ENCODE measurements at regions not wholly inside any gene's neighbourhood (a gene's known extent, or its start where the extent isn't known, plus 50 kb on each side); places are given as distances from the start of the nearest gene placed in this dataset.

DNA sequence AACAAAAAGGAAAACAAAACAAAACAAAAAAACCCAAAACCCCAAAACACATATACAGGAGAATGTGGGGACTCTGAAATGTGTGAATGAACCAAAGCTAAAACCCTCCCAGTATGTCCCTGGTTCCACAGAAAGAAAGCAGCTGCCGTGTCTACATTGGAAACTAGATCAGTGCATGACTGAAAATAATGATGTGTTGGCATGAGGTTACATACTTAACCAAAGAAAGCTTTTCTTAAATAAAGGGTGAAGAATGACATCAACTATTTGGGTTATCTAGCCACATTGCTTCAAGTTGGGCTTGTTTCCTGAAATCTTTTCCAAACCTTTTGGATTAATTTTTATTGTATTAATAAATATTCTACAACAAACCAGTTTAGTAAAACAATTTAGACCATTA lies 91.9 kb upstream of the FN1 start:
- TF ChIP-seq, protein P1, sequence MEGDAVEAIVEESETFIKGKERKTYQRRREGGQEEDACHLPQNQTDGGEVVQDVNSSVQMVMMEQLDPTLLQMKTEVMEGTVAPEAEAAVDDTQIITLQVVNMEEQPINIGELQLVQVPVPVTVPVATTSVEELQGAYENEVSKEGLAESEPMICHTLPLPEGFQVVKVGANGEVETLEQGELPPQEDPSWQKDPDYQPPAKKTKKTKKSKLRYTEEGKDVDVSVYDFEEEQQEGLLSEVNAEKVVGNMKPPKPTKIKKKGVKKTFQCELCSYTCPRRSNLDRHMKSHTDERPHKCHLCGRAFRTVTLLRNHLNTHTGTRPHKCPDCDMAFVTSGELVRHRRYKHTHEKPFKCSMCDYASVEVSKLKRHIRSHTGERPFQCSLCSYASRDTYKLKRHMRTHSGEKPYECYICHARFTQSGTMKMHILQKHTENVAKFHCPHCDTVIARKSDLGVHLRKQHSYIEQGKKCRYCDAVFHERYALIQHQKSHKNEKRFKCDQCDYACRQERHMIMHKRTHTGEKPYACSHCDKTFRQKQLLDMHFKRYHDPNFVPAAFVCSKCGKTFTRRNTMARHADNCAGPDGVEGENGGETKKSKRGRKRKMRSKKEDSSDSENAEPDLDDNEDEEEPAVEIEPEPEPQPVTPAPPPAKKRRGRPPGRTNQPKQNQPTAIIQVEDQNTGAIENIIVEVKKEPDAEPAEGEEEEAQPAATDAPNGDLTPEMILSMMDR (IDR thresholded peaks at IDR 0.05) = no peak
- Histone ChIP-seq H3K27ac (no peak overlapping the region), H3K4me1 (ENCODE audit: control insufficient read depth in 1 of 2, insufficient read depth in 1 of 2, low read depth in 1 of 2, low read length in 1 of 2) (no peaks in the 10 kb centered on the region), H3K9me3 (no peaks in the 10 kb centered on the region), H3K36me3 (no peaks in the 10 kb centered on the region), H3K4me3 (ENCODE audit: low read depth in 1 of 2, low read length in 1 of 2) (no peak overlapping the region), H3K27me3 (no peaks in the 10 kb centered on the region)

DNA sequence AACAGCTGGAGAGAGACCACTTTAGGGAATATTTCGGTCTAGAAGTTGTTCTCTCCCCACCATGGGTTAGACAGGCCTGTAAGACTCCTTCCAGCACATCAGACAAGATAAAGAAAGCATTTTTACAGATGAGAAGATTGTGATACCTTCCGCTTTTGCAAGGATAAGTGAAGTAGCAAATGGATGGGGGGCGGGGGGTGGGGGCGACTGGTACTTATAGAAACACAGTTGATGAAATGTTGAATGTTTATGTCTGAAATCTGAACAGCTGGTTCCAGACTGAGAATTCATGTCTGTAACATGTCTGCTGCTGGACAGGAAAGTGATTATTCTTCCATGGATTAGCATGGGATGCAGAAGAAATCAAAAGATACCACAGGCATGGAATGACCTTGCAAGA lies 90.5 kb upstream of the FN1 start:
- Histone ChIP-seq H3K27ac (no peak overlapping the region), H3K4me3 (ENCODE audit: low read depth in 1 of 2, low read length in 1 of 2) (no peak overlapping the region), H3K27me3 (no peaks in the 10 kb centered on the region), H3K36me3 (no peaks in the 10 kb centered on the region), H3K9me3 (no peaks in the 10 kb centered on the region), H3K4me1 (ENCODE audit: control insufficient read depth in 1 of 2, insufficient read depth in 1 of 2, low read depth in 1 of 2, low read length in 1 of 2) (no peaks in the 10 kb centered on the region)
- TF ChIP-seq, protein P1 (IDR thresholded peaks at IDR 0.05) = no peak

DNA sequence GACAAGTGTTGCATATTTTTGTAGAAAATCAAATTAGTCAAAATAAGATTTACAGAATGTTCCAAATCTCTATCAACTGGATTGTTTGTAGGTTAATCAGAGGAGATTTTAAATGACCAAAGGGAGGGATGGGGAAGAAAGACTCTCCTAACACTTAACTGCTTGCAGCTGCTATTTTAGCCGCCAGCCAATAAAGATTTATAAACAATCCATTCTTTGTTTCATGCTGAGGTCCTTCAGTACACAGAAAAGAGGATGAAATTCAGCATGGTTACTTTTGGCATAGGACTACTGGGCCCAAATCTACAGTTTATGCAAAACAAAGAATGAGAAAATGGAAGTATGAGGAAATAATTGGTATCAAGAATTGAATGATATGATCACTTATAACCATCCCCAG lies 86.4 kb upstream of the FN1 start:
- TF ChIP-seq, protein P1 (IDR thresholded peaks at IDR 0.05) = no peak
- no peaks in the 10 kb centered on the region for H3K9me3 ChIP-seq
- H3K4me1 ChIP-seq (ENCODE audit: control insufficient read depth in 1 of 2, insufficient read depth in 1 of 2, low read depth in 1 of 2, low read length in 1 of 2) = no peaks in the 10 kb centered on the region
- no peak overlapping the region for H3K4me3 ChIP-seq (ENCODE audit: low read depth in 1 of 2, low read length in 1 of 2)
- H3K36me3 ChIP-seq = no peaks in the 10 kb centered on the region
- no peaks in the 10 kb centered on the region for H3K27me3 ChIP-seq
- H3K27ac ChIP-seq = no peak overlapping the region

DNA sequence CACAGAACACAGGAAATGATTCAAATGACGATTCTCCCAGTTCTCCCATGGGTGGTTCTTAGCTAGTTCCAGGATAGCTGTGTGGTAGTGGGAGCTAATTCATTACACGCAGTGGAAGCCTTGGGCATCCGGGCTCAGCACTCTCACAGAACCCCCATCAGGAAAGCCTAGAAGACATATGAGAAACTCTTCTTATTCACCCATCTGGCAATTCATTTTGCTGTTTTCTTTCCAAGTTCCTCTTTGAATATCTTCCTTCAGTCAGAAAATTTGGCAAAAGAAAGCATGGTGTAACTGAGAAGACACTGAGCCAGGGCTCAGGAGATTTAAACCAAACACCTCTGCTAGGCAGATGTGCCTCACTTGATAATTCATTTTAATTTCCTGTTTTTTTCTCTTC lies 85.2 kb upstream of the FN1 start:
- Histone ChIP-seq H3K27me3 (no peaks in the 10 kb centered on the region), H3K9me3 (no peaks in the 10 kb centered on the region), H3K36me3 (no peaks in the 10 kb centered on the region), H3K4me3 (ENCODE audit: low read depth in 1 of 2, low read length in 1 of 2) (no peak overlapping the region), H3K27ac (no peak overlapping the region), H3K4me1 (ENCODE audit: control insufficient read depth in 1 of 2, insufficient read depth in 1 of 2, low read depth in 1 of 2, low read length in 1 of 2) (no peaks in the 10 kb centered on the region)
- TF ChIP-seq, protein P1 (IDR thresholded peaks at IDR 0.05) = no peak

DNA sequence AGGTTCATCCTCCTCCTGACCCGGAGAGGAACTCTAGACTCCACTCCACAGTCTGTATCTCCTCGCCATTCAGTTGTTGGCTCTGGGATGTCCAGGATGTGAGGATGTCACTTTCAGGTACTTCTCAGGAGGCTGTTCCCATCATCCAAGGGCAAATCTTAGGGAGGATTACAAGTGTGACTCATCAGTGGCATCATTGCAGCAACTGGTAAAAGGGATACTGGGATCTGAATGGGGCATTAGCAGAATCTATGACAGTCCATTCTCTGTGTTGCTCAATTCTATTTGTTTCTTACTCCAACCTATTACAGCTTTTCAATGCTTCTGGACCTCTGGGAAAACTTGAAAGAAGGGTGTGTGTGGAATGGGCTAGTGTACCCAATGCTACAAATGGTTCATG lies 81.5 kb upstream of the FN1 start:
- no peaks in the 10 kb centered on the region for H3K4me1 ChIP-seq (ENCODE audit: control insufficient read depth in 1 of 2, insufficient read depth in 1 of 2, low read depth in 1 of 2, low read length in 1 of 2)
- H3K27me3 ChIP-seq = no peaks in the 10 kb centered on the region
- TF ChIP-seq, protein P1 (IDR thresholded peaks at IDR 0.05) = no peak

DNA sequence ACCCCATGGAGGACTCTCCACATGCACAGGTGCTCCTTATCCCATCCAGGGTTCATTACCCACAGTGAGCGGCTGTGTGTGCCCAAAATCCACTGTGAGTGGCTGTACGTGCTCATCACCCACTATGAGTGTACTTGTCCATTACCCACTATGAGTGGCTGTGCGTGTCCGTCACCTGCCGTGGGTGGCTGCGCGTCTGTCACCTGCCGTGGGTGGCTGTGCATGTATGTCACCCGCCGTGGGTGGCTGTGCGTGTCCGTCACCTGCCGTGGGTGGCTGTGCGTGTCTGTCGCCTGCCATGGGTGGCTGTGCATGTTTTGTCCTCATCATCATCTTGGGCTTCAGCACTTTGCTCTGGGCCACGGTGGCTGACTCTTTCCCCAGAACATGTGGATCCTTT lies 78.6 kb upstream of the FN1 start:
- H3K27ac ChIP-seq = no peak overlapping the region
- no peaks in the 10 kb centered on the region for H3K36me3 ChIP-seq
- TF ChIP-seq, protein P1 (IDR thresholded peaks at IDR 0.05) = no peak
- H3K4me3 ChIP-seq (ENCODE audit: low read depth in 1 of 2, low read length in 1 of 2) = no peak overlapping the region
- no peaks in the 10 kb centered on the region for H3K27me3 ChIP-seq
- H3K9me3 ChIP-seq = no peaks in the 10 kb centered on the region
- H3K4me1 ChIP-seq (ENCODE audit: control insufficient read depth in 1 of 2, insufficient read depth in 1 of 2, low read depth in 1 of 2, low read length in 1 of 2) = no peaks in the 10 kb centered on the region

More for the DNA sequence above, 81.5 kb upstream of the FN1 start:
- no peak overlapping the region for H3K27ac ChIP-seq
- no peaks in the 10 kb centered on the region for H3K9me3 ChIP-seq
- no peaks in the 10 kb centered on the region for H3K36me3 ChIP-seq
- no peak overlapping the region for H3K4me3 ChIP-seq (ENCODE audit: low read depth in 1 of 2, low read length in 1 of 2)
